ENCODE measurements at regions not wholly inside any gene's neighbourhood (a gene's known extent, or its start where the extent isn't known, plus 50 kb on each side); places are given as distances from the start of the nearest gene placed in this dataset.

- TF ChIP-seq CTCF (IDR thresholded peaks at IDR 0.05; ENCODE audit: low read depth, low read length) = no peak
- TF ChIP-seq POLR2A (IDR thresholded peaks at IDR 0.05; ENCODE audit: extremely low read depth, insufficient read length) = no peak
Observed at GRCh38 chr13:99809926-99810325, 161.6 kb downstream of the ZIC5 start.
